Loucy (cell line): ENCODE measurements at regions not wholly inside any gene's neighbourhood (a gene's known extent, or its start where the extent isn't known, plus 50 kb on each side); places are given as distances from the start of the nearest gene placed in this dataset.

Source experiments
- H2AFZ ChIP-seq: fragments of 200-600 bp; sonication (generic); 2 replicates; pipeline ENCODE4 v1.6.0; 2016; ENCODE audit warnings: antibody characterized with exemption, mild to moderate bottlenecking, low read length, moderate library complexity
- H3F3A ChIP-seq: fragments of 200-600 bp; 2 replicates; pipeline ENCODE4 v1.6.0; 2016; ENCODE audit warnings: antibody characterized with exemption, low read depth, mild to moderate bottlenecking
- H3K27me3 ChIP-seq: fragments of 200-600 bp; sonication (generic); 2 replicates; pipeline ENCODE4 v1.6.1; 2014; ENCODE audit warnings: low read length, mild to moderate bottlenecking; ENCODE audit not compliant: insufficient read depth, poor library complexity, severe bottlenecking
- H3K36me3 ChIP-seq: fragments of 200-600 bp; sonication (generic); 2 replicates; pipeline ENCODE4 v1.6.1; 2016; ENCODE audit warnings: low read length; ENCODE audit not compliant: insufficient read depth
- H3K4me1 ChIP-seq: fragments of 200-600 bp; sonication (generic); 2 replicates; pipeline ENCODE4 v1.5.1; 2014; ENCODE audit warnings: low read length, mild to moderate bottlenecking; ENCODE audit not compliant: insufficient read depth, poor library complexity, severe bottlenecking
- H3K4me2 ChIP-seq: fragments of 200-600 bp; sonication (generic); 2 replicates; pipeline ENCODE4 v1.6.0; 2014; ENCODE audit warnings: antibody characterized with exemption, low read length, low read depth, mild to moderate bottlenecking; ENCODE audit not compliant: poor library complexity, severe bottlenecking
- H3K4me3 ChIP-seq: fragments of 200-600 bp; sonication (generic); 2 replicates; pipeline ENCODE4 v1.5.1; 2014; ENCODE audit warnings: low read length, mild to moderate bottlenecking, mixed read lengths; ENCODE audit not compliant: poor library complexity, severe bottlenecking
- H3K79me2 ChIP-seq: fragments of 200-600 bp; sonication (generic); 2 replicates; pipeline ENCODE4 v1.6.1; 2014; ENCODE audit warnings: low read length; ENCODE audit not compliant: insufficient read depth
- H3K9ac ChIP-seq: fragments of 200-600 bp; sonication (generic); 2 replicates; pipeline ENCODE4 v1.6.0; 2014; ENCODE audit warnings: mild to moderate bottlenecking, low read depth, low read length, moderate library complexity; ENCODE audit not compliant: poor library complexity, severe bottlenecking
- H3K9me2 ChIP-seq: fragments of 200-600 bp; sonication (generic); replicated peaks from 2 replicates; pipeline ENCODE4 v1.6.1; 2016; ENCODE audit warnings: low read depth, low read length, mixed read lengths
- H3K9me3 ChIP-seq: fragments of 200-600 bp; sonication (generic); 2 replicates; pipeline ENCODE4 v1.6.1; 2014; ENCODE audit warnings: mild to moderate bottlenecking, antibody characterized with exemption, low read length, low read depth; ENCODE audit not compliant: insufficient read depth
- H4K20me1 ChIP-seq: fragments of 200-600 bp; sonication (generic); 2 replicates; pipeline ENCODE4 v1.6.0; 2014; ENCODE audit warnings: antibody characterized with exemption, low read length, mild to moderate bottlenecking; ENCODE audit not compliant: insufficient read depth, poor library complexity, severe bottlenecking
- EZH2phosphoT487 ChIP-seq: fragments of 200-600 bp; IDR thresholded peaks from 2 replicates; pipeline ENCODE4 v1.6.1; 2018; ENCODE audit warnings: antibody characterized with exemption, mild to moderate bottlenecking, moderate library complexity, borderline replicate concordance
- TF ChIP-seq, protein P1 (sequence below): fragments of 200-600 bp; sonication (generic); conservative IDR thresholded peaks from 2 replicates; pipeline ENCODE4 v1.5.1; 2014; ENCODE audit warnings: mild to moderate bottlenecking, antibody characterized with exemption, low read length

DNA sequence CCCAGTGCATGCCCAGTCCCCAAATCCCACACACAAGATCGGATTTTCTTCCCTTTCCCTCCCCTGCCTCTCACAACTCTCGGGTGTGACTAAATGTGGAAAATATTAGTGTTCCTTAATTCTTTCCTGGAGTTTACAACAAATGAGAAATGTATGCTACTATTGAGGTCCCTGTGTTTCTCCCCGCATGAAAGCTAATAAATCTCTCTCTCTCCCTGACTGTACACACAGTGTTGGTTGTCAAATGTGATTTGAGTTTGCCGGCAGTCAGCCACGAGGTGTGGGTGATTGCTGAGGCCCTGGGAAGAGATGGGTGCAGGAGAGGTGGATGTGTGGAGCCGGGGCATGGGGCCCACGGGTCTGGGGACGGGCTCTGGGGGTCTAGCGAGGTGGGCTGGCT is 161.4 kb upstream of the IQSEC1 start:
- Histone ChIP-seq H3K9me2 (no peaks in the 10 kb centered on the region), H3K79me2 (no peaks in the 10 kb centered on the region), H3F3A (no peaks in the 10 kb centered on the region), H3K4me1 (peaks cover 63% of the 10 kb centered on the region), H3K36me3 (no peaks in the 10 kb centered on the region), H3K9ac (peak overlapping the region; percentile 74), H3K4me3 (peak overlapping the region; percentile 66), H4K20me1 (no peaks in the 10 kb centered on the region), H3K4me2 (peak overlapping the region; percentile 79), H3K9me3 (no peaks in the 10 kb centered on the region), H2AFZ (no peak overlapping the region), H3K27me3 (no peaks in the 10 kb centered on the region)
- TF ChIP-seq EZH2phosphoT487, result no peak
- TF ChIP-seq, protein P1, sequence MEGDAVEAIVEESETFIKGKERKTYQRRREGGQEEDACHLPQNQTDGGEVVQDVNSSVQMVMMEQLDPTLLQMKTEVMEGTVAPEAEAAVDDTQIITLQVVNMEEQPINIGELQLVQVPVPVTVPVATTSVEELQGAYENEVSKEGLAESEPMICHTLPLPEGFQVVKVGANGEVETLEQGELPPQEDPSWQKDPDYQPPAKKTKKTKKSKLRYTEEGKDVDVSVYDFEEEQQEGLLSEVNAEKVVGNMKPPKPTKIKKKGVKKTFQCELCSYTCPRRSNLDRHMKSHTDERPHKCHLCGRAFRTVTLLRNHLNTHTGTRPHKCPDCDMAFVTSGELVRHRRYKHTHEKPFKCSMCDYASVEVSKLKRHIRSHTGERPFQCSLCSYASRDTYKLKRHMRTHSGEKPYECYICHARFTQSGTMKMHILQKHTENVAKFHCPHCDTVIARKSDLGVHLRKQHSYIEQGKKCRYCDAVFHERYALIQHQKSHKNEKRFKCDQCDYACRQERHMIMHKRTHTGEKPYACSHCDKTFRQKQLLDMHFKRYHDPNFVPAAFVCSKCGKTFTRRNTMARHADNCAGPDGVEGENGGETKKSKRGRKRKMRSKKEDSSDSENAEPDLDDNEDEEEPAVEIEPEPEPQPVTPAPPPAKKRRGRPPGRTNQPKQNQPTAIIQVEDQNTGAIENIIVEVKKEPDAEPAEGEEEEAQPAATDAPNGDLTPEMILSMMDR, result no peak

DNA sequence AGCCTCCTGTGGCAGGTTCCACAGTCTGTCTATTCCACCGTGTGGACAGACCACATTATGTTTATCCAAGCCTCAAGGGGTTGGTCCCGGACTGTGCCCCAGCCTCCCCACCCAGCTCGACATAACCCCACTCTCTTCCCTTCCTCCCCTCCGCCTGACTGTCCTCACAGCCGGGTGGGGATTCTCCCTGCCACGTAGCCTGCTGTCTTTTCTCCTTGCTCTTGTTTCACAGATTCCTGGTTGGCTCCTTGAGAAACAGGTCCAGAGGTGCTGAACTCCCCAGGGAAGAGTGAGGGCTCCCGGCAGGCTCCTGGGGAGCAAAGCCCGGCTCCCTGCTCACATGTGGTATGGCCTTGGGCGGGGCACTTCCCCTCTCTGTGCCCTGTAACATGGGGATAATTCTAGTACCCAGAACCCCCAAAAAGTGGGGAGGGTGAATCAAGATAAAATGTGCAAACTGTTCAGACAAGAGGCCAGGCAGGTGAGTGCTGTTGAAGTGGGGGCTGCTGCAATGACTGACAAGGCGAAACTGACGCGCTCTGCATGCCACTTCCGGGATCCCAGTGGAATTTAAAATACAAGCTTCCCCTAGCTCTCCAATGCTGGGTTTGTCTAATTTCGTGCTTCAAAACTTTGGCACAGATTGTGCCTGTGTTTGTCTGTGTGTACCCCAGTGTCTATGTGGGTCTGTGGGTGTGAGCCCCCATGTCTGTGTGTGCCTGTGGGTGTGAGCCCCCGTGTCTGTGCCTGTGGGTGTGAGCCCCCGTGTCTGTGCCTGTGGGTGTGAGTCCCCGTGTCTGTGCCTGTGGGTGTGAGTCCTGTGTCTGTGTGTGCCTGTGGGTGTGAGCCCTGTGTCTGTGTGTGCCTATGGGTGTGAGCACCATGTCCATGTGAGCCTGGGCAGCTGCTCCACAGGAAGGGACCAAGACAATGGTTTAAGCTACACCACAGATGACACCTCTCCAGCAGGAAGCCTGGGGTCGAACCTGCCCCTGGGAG is 160.6 kb upstream of the IQSEC1 start:
- Histone ChIP-seq H3K4me2 (peak overlapping the region; percentile 79), H3K9ac (peak overlapping the region; percentile 74), H3F3A (no peaks in the 10 kb centered on the region), H3K9me2 (no peaks in the 10 kb centered on the region), H3K4me3 (peak overlapping the region; percentile 66), H3K27me3 (no peaks in the 10 kb centered on the region), H3K79me2 (no peaks in the 10 kb centered on the region), H3K4me1 (peaks cover 63% of the 10 kb centered on the region), H3K9me3 (no peaks in the 10 kb centered on the region), H4K20me1 (no peaks in the 10 kb centered on the region), H2AFZ (no peak overlapping the region), H3K36me3 (no peaks in the 10 kb centered on the region)
- TF ChIP-seq, protein P1, result no peak
- no peak for TF ChIP-seq EZH2phosphoT487

DNA sequence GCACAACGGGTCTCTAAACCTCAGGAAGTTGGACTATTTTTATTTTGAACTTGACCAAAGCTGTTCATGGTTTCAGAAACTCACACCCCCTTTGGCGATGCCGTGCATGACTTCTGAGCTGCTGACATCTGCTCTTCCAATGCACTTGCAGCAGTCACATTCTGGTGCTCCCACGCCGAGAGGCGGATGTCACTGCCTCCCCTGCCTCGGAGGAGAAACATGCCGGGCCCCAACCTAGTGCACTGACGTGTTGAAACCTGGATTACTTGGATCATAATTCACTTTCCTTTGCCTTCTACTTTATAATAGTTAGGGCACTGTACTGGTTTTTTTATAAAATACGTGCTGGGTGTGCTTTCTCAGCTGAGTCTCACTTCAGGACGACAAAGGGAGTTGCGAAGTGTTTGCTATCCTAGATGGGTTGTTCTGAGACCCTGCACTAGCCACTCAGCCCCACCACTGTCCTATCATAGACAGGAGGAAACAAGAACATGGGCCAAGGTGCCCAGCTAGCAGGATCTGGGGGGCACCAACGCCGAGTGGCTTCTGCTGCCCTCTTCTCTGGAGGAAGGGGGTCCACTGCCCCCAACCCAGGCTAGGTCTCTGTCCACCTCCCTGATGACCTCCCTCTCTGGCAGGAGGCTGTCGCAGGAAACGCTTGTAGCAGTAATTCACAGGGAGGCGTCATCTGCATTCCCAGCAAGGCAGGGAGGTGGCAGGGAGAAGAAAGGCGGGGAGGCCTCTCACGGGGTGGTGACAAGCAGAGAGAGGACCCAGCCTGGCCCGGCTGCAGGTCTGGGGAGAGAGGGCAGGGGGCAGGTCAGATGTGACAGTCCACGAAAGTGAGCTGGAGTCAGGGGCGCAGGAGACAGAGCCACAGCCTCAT is 158.8 kb upstream of the IQSEC1 start:
- peak overlapping the region; percentile 4 for H3K9ac ChIP-seq

More for the DNA sequence above, 158.8 kb upstream of the IQSEC1 start:
- H3K36me3 ChIP-seq, result no peaks in the 10 kb centered on the region
- TF ChIP-seq, protein P1, result no peak
- TF ChIP-seq EZH2phosphoT487, result no peak
- no peaks in the 10 kb centered on the region for H3K79me2 ChIP-seq
- no peak overlapping the region for H2AFZ ChIP-seq
- no peaks in the 10 kb centered on the region for H3K9me3 ChIP-seq
- H3K4me2 ChIP-seq, result no peak overlapping the region
- no peak overlapping the region for H3K4me3 ChIP-seq
- H4K20me1 ChIP-seq, result no peaks in the 10 kb centered on the region
- H3K27me3 ChIP-seq, result no peaks in the 10 kb centered on the region
- H3F3A ChIP-seq, result no peaks in the 10 kb centered on the region
- H3K9me2 ChIP-seq, result no peaks in the 10 kb centered on the region
- peaks cover 60% of the 10 kb centered on the region for H3K4me1 ChIP-seq
